ENCODE measurements at regions not wholly inside any gene's neighbourhood (a gene's known extent, or its start where the extent isn't known, plus 50 kb on each side); places are given as distances from the start of the nearest gene placed in this dataset.

DNA sequence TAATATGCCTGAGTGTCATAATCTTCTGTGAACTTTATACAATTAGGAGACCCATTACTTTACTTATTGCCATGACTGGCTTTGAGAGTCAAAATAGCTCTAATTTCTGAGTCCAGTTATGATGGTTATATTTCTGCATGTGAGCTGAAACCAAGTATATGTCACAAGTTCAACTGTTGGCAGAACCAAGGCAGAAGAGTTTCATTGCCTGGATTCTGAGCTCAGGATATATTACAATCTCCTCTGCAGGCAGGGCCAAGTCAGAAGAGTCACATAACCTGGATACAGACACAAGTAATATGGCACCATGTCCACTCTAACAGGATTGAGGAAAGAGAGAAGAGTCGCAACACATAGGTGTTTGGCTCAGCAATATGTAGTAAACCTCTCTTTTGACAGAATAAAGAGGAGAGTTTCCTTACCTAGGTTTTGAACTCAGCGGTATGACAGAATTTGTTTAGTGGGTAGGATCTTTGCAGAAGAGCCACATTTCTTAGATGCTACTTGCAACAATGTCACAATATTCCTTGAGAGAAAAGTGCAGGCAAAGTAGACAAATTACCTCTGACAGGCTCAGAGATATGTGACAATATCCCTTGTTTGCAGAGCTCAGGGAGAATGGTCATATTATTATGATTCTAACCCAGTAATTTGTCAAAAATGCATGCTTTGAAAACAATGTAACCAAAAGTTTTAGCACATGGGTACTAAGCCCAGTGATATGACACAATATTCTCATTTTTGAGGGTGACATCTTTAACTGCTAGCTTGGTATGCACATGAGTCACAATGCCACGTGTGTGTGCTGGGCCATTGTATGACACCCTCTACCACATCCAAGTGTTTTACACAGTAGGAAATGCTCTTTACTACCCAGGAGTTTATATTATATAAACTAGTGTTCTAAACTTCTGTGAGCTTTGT, 895.3 kb upstream of the AMELY start:
- no peaks in the 10 kb centered on the region for H3K9me3 ChIP-seq
- no peak overlapping the region for H3K27ac ChIP-seq
- ATAC-seq (ENCODE audit: low FRiP score in 2 of 2) (no peak), DNase-seq (no peak)
- 83% methylated on average over 3 of the region's 3 CpGs; no CpG with 5 or more reads in 1 of the 2 donors for WGBS, 2 donors
- H3K4me3 ChIP-seq: no peak overlapping the region
- H3K36me3 ChIP-seq: no peaks in the 10 kb centered on the region
- H3K4me1 ChIP-seq: no peaks in the 10 kb centered on the region
- TF ChIP-seq, protein P1, sequence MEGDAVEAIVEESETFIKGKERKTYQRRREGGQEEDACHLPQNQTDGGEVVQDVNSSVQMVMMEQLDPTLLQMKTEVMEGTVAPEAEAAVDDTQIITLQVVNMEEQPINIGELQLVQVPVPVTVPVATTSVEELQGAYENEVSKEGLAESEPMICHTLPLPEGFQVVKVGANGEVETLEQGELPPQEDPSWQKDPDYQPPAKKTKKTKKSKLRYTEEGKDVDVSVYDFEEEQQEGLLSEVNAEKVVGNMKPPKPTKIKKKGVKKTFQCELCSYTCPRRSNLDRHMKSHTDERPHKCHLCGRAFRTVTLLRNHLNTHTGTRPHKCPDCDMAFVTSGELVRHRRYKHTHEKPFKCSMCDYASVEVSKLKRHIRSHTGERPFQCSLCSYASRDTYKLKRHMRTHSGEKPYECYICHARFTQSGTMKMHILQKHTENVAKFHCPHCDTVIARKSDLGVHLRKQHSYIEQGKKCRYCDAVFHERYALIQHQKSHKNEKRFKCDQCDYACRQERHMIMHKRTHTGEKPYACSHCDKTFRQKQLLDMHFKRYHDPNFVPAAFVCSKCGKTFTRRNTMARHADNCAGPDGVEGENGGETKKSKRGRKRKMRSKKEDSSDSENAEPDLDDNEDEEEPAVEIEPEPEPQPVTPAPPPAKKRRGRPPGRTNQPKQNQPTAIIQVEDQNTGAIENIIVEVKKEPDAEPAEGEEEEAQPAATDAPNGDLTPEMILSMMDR (IDR thresholded peaks at IDR 0.05): no peak
- TF ChIP-seq POLR2AphosphoS5 (IDR thresholded peaks at IDR 0.05) (no peak), POLR2A (IDR thresholded peaks at IDR 0.05) (no peak), EP300 (IDR thresholded peaks at IDR 0.05) (no peak)
- no peaks in the 10 kb centered on the region for H3K27me3 ChIP-seq

DNA sequence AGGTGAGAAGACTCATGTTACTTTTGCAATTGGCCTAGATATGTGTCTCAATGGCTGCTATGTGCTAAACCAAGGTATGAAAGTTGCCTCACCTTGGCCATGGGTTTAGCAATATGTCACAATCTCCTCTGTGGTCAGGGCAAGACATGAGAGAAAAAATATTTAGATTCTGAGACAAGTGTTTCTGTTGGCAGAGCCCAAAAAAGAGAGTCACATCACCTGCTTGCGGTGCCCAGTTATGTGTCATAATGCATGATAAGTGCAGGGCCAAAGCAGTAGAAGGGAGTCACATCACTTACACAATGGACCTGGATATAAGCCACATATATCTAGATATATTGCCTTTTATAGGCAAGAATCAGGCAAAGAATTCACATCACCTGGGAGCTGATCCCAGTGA, 894.1 kb upstream of the AMELY start:
- H3K4me3 ChIP-seq: no peak overlapping the region
- H3K27me3 ChIP-seq: no peaks in the 10 kb centered on the region
- ATAC-seq (ENCODE audit: low FRiP score in 2 of 2) (no peak), DNase-seq (no peak)
- TF ChIP-seq, protein P1 (IDR thresholded peaks at IDR 0.05): no peak
- TF ChIP-seq POLR2AphosphoS5 (IDR thresholded peaks at IDR 0.05) (no peak), EP300 (IDR thresholded peaks at IDR 0.05) (no peak), POLR2A (IDR thresholded peaks at IDR 0.05) (no peak)
- H3K27ac ChIP-seq: no peak overlapping the region
- no peaks in the 10 kb centered on the region for H3K9me3 ChIP-seq
- no peaks in the 10 kb centered on the region for H3K4me1 ChIP-seq
- H3K36me3 ChIP-seq: no peaks in the 10 kb centered on the region
- WGBS, 2 donors: no CpG with 5 or more reads among the region's 1 CpG

GRCh38 chrY:7803737-7804136, 892.2 kb upstream of the AMELY start:
- Histone ChIP-seq H3K27me3 (no peaks in the 10 kb centered on the region), H3K36me3 (no peaks in the 10 kb centered on the region), H3K4me1 (no peaks in the 10 kb centered on the region), H3K27ac (no peak overlapping the region), H3K9me3 (no peaks in the 10 kb centered on the region), H3K4me3 (no peak overlapping the region)
- WGBS, 2 donors: no CpG with 5 or more reads among the region's 1 CpG
- no peak for ATAC-seq (ENCODE audit: low FRiP score in 2 of 2)
- TF ChIP-seq, protein P1 (IDR thresholded peaks at IDR 0.05): no peak
- no peak for TF ChIP-seq POLR2A (IDR thresholded peaks at IDR 0.05)
- TF ChIP-seq POLR2AphosphoS5 (IDR thresholded peaks at IDR 0.05): no peak
- TF ChIP-seq EP300 (IDR thresholded peaks at IDR 0.05): no peak
- DNase-seq: no peak

- Histone ChIP-seq H3K4me3 (no peak overlapping the region), H3K27me3 (no peaks in the 10 kb centered on the region), H3K9me3 (no peaks in the 10 kb centered on the region), H3K36me3 (no peaks in the 10 kb centered on the region), H3K4me1 (no peaks in the 10 kb centered on the region), H3K27ac (no peak overlapping the region)
- TF ChIP-seq, protein P1 (IDR thresholded peaks at IDR 0.05): no peak
- no peak for TF ChIP-seq POLR2A (IDR thresholded peaks at IDR 0.05)
- no peak for TF ChIP-seq POLR2AphosphoS5 (IDR thresholded peaks at IDR 0.05)
- no peak for TF ChIP-seq EP300 (IDR thresholded peaks at IDR 0.05)
- ATAC-seq (ENCODE audit: low FRiP score in 2 of 2) (no peak), DNase-seq (no peak)
Observed at GRCh38 chrY:7796128-7796527, 884.6 kb upstream of the AMELY start.

DNA sequence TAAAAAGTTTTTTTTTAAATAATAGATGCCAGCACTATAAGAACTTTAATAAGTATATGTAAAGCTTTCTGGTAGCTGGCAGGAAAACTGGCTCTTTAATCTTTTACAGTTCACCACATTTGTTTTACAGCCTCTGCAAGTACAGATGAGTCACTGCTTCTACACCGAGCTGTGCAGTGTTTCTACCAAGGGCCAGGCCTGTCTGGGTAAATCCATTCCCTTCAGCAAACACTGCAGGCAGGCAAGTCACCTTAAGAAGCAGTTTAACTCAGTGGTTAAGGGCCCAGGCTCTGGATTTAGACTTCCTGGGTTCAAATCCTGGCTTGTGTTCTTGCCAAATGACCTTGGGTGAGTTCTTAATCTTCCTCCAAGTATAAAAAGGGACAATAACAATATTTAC, 882.9 kb upstream of the AMELY start:
- Histone ChIP-seq H3K9me3 (no peaks in the 10 kb centered on the region), H3K4me1 (no peaks in the 10 kb centered on the region), H3K27ac (no peak overlapping the region), H3K4me3 (no peak overlapping the region), H3K36me3 (no peaks in the 10 kb centered on the region), H3K27me3 (no peaks in the 10 kb centered on the region)
- TF ChIP-seq POLR2A (IDR thresholded peaks at IDR 0.05) (no peak), EP300 (IDR thresholded peaks at IDR 0.05) (no peak), POLR2AphosphoS5 (IDR thresholded peaks at IDR 0.05) (no peak)
- TF ChIP-seq, protein P1 (IDR thresholded peaks at IDR 0.05): no peak
- ATAC-seq (ENCODE audit: low FRiP score in 2 of 2) (no peak), DNase-seq (no peak)
- 43% methylated on average over 1 of the region's 1 CpG; no CpG with 5 or more reads in 1 of the 2 donors for WGBS, 2 donors

All from upper lobe of left lung (tissue), 6 donors.